ENCODE measurements at regions not wholly inside any gene's neighbourhood (a gene's known extent, or its start where the extent isn't known, plus 50 kb on each side); places are given as distances from the start of the nearest gene placed in this dataset.

GRCh38 chr11:69391192-69392103 lies 90.0 kb upstream of the LINC01488 start:
- TF ChIP-seq CTCF (IDR thresholded peaks at IDR 0.05; ENCODE audit: borderline replicate concordance, extremely low read depth, low read length, poor library complexity, severe bottlenecking) (no peak), EZH2 (IDR thresholded peaks at IDR 0.05; ENCODE audit: borderline replicate concordance, low read depth, low read length, severe bottlenecking) (no peak)
